GM12878 (cell line): ENCODE measurements at regions not wholly inside any gene's neighbourhood (a gene's known extent, or its start where the extent isn't known, plus 50 kb on each side); places are given as distances from the start of the nearest gene placed in this dataset.
A peak's percentile ranks its signal among the peaks of the same experiment; 100 is the strongest.

ENCODE experiments used
- ATAC-seq: fragments of 200-7000 bp; cut with Tn5 transposase; 3 replicates; pipeline ENCODE4 v1.9.1; 2020; ENCODE audit warnings: mild to moderate bottlenecking, moderate library complexity
- BruUV-seq: library from RNA; stranded (reverse); fragments of 400-500 nt; replicated peaks from 2 replicates; lab custom pipeline; 2021; lab: Mats Ljungman, UMichigan
- CTCF ChIA-PET: fragments of 300-600 bp; sonication (Branson Sonifier 250); formaldehyde crosslinking; extraction: SDS; loops from one replicate; lab custom pipeline; 2021; ENCODE audit warnings: inconsistent platforms; lab: Yijun Ruan, JAX
- POLR2A ChIA-PET: fragments of 350-600 bp; formaldehyde crosslinking; extraction: SDS; loops from one replicate; lab custom pipeline; 2021; ENCODE audit warnings: inconsistent platforms; lab: Charles Lee
- RAD21 ChIA-PET: fragments of 300-600 bp; sonication (Branson Sonifier 250); formaldehyde crosslinking; loops from one replicate; lab custom pipeline; 2023; ENCODE audit warnings: antibody characterized with exemption; ENCODE audit not compliant: unreplicated experiment; lab: Charles Lee
- SMC1A ChIA-PET: fragments of 300-600 bp; sonication (Branson Sonifier 250); formaldehyde crosslinking; loops from one replicate; lab custom pipeline; 2023; ENCODE audit not compliant: unreplicated experiment, uncharacterized antibody; lab: Charles Lee
- DNase-seq: peaks from one replicate; pipeline ENCODE4 v3.0.0-alpha.2; 2011; ENCODE audit warnings: low read depth, low spot score
- FAIRE-seq: peaks from 3 replicates; lab custom pipeline; 2011; peaks lifted over from hg19 to GRCh38; lab: Jason Lieb, UNC
- H2AFZ ChIP-seq: 2 replicates; pipeline ENCODE4 v1.6.0; 2011; ENCODE audit warnings: low read depth, low read length, control low read depth; ENCODE audit not compliant: control insufficient read depth
- H3K27ac ChIP-seq: 2 replicates; pipeline ENCODE4 v1.5.1; 2011; ENCODE audit warnings: control low read depth; ENCODE audit not compliant: control insufficient read depth, insufficient read depth
- H3K27me3 ChIP-seq, 2 experiments: replicated peaks in 1 of 2; 2 replicates each; pipeline versions ENCODE4 v1.6.0 to v1.6.1; 2011; ENCODE audit warnings: low read length in 1 of 2; ENCODE audit not compliant: control insufficient read depth in 2 of 2, insufficient read depth in 2 of 2
- H3K36me3 ChIP-seq, 2 experiments: 2 replicates each; pipeline ENCODE4 v1.5.1; 2011; ENCODE audit warnings: low read length in 1 of 2; ENCODE audit not compliant: control insufficient read depth in 2 of 2, insufficient read depth in 2 of 2
- H3K4me1 ChIP-seq: 2 replicates; pipeline ENCODE4 v1.6.1; 2011; ENCODE audit warnings: mild to moderate bottlenecking, low read length, moderate library complexity, mixed read lengths; ENCODE audit not compliant: control insufficient read depth, insufficient read depth
- H3K4me2 ChIP-seq: 2 replicates; pipeline ENCODE4 v1.6.0; 2011; ENCODE audit warnings: control low read depth; ENCODE audit not compliant: control insufficient read depth, insufficient read depth
- H3K4me3 ChIP-seq: fragments of 200-600 bp; sonication (generic); 2 replicates; pipeline ENCODE4 v1.5.1; 2016
- H3K79me2 ChIP-seq: 2 replicates; pipeline ENCODE4 v1.6.0; 2011; ENCODE audit warnings: low read length; ENCODE audit not compliant: control insufficient read depth, insufficient read depth
- H3K9ac ChIP-seq: 2 replicates; pipeline ENCODE4 v1.8.0; 2011; ENCODE audit warnings: low read length, control low read depth, mixed read lengths; ENCODE audit not compliant: control insufficient read depth, insufficient read depth
- H3K9me3 ChIP-seq: replicated peaks from 3 replicates; pipeline ENCODE4 v1.5.1; 2011; ENCODE audit warnings: mild to moderate bottlenecking, low read length; ENCODE audit not compliant: control insufficient read depth, insufficient read depth
- H4K20me1 ChIP-seq: 2 replicates; pipeline ENCODE4 v1.6.0; 2011; ENCODE audit not compliant: control insufficient read depth, insufficient read depth
- BACH1 ChIP-seq: fragments of 450-650 bp; IDR thresholded peaks from 2 replicates; pipeline ENCODE4 v1.6.1; 2017; ENCODE audit warnings: mild to moderate bottlenecking, borderline replicate concordance
- BCLAF1 ChIP-seq: fragments of 450-650 bp; IDR thresholded peaks from 2 replicates; pipeline ENCODE4 v1.6.1; 2017; ENCODE audit warnings: antibody characterized with exemption, mild to moderate bottlenecking, moderate library complexity
- CBX5 ChIP-seq: sonication (generic); IDR thresholded peaks from 2 replicates; pipeline ENCODE4 v1.6.1; 2016; ENCODE audit warnings: low read depth, moderate library complexity, mild to moderate bottlenecking, inconsistent platforms
- DPF2 ChIP-seq: fragments of 450-650 bp; IDR thresholded peaks from 2 replicates; pipeline ENCODE4 v1.6.1; 2017; ENCODE audit warnings: mild to moderate bottlenecking
- FOXK2 ChIP-seq: fragments of 450-650 bp; IDR thresholded peaks from 2 replicates; pipeline ENCODE4 v1.6.1; 2017; ENCODE audit warnings: mild to moderate bottlenecking, moderate library complexity
- FOXM1 ChIP-seq: IDR thresholded peaks from 2 replicates; pipeline ENCODE4 v1.6.1; 2012; ENCODE audit warnings: low read depth, mild to moderate bottlenecking, inconsistent platforms, low read length, moderate library complexity
- GATAD2B ChIP-seq: fragments of 450-650 bp; conservative IDR thresholded peaks from 2 replicates; pipeline ENCODE4 v1.6.1; 2017; ENCODE audit warnings: low read depth, mild to moderate bottlenecking, moderate library complexity
- HDAC6 ChIP-seq: fragments of 200-600 bp; sonication (generic); IDR thresholded peaks from one replicate; pipeline ENCODE4 v1.8.0; 2017; ENCODE audit warnings: antibody characterized with exemption; ENCODE audit not compliant: unreplicated experiment
- JUND ChIP-seq: IDR thresholded peaks from 2 replicates; pipeline ENCODE4 v1.6.1; 2012; ENCODE audit warnings: low read depth, mild to moderate bottlenecking, low read length, improper control_type of control experiment, moderate library complexity
- NFYA ChIP-seq: IDR thresholded peaks from 2 replicates; pipeline ENCODE4 v1.6.1; 2011; ENCODE audit warnings: low read depth, mild to moderate bottlenecking, low read length, improper control_type of control experiment, borderline replicate concordance
- NFYB ChIP-seq: IDR thresholded peaks from 2 replicates; pipeline ENCODE4 v1.6.1; 2011; ENCODE audit warnings: low read depth, mild to moderate bottlenecking, low read length, improper control_type of control experiment, moderate library complexity; ENCODE audit not compliant: insufficient read depth
- SMAD1 ChIP-seq: fragments of 450-650 bp; IDR thresholded peaks from 2 replicates; pipeline ENCODE4 v1.6.1; 2018; ENCODE audit warnings: mild to moderate bottlenecking, low read depth; ENCODE audit not compliant: partially characterized antibody
- SMAD5 ChIP-seq: IDR thresholded peaks from 2 replicates; pipeline ENCODE4 v1.6.1; 2016; ENCODE audit warnings: antibody characterized with exemption, low read depth
- STAT3 ChIP-seq: IDR thresholded peaks from 2 replicates; pipeline ENCODE4 v1.6.1; 2011; ENCODE audit warnings: low read depth, low read length, improper control_type of control experiment
- YY1 ChIP-seq: IDR thresholded peaks from 2 replicates; pipeline ENCODE4 v1.6.1; 2011; ENCODE audit warnings: low read depth, mild to moderate bottlenecking, low read length
- ZBED1 ChIP-seq: IDR thresholded peaks from 2 replicates; pipeline ENCODE4 v1.6.1; 2016; ENCODE audit warnings: borderline replicate concordance
- ZNF24 ChIP-seq: fragments of 450-650 bp; IDR thresholded peaks from 2 replicates; pipeline ENCODE4 v1.6.1; 2017; ENCODE audit warnings: antibody characterized with exemption, mild to moderate bottlenecking
- ZSCAN29 ChIP-seq: fragments of 450-650 bp; IDR thresholded peaks from 2 replicates; pipeline ENCODE4 v1.6.1; 2017; ENCODE audit warnings: mild to moderate bottlenecking, moderate library complexity
- WGBS: methylation state at CpG from one replicate; pipeline ENCODE4 v1.1.6; 2016; ENCODE audit warnings: low lambda C conversion rate; ENCODE audit not compliant: insufficient replicate concordance, insufficient coverage; ENCODE audit errors: missing lambda C conversion rate; 5-methylcytosine and 5-hydroxymethylcytosine counted together
- in situ Hi-C: fragments of 300-500 bp; cut with MboI; formaldehyde crosslinking; loops from 9 replicates; pipeline ENCODE4 v1.14.3; 2018; ENCODE audit warnings: mixed read lengths
- intact Hi-C: fragments of 100-400 bp; cut with micrococcal nuclease; formaldehyde crosslinking; loops from one replicate; pipeline ENCODE4 v1.14.2; 2022; ENCODE audit not compliant: unreplicated experiment

- no peak overlapping the region for H3K27ac ChIP-seq
- H3K4me3 ChIP-seq: no peak overlapping the region
- no peak for DNase-seq
- intact Hi-C loops: loop anchor here (1.0 kb wide), 1 partner anchor 17 kb away; no protein-coding TSS in a partner anchor
- no peaks in the 10 kb centered on the region for H3K4me1 ChIP-seq
- ATAC-seq: peak; percentile 39; the same call in 1 of the 3 replicates
- H3K4me2 ChIP-seq: no peak overlapping the region
- no peaks in the 10 kb centered on the region for H3K79me2 ChIP-seq
- BruUV-seq: no TSS peak
- ChIA-PET SMC1A (interaction anchor here (0.6 to 2.7 kb wide), 3 partner anchors 16 to 35 kb away, joined by 3 to 10 read pairs (median 3); no protein-coding TSS in a partner anchor), CTCF (no interaction called here), POLR2A (no interaction called here), RAD21 (no interaction called here)
- TF ChIP-seq BCLAF1: no peak
- no peak for TF ChIP-seq NFYA
- peak; percentile 94 for TF ChIP-seq ZNF24
- no peak for TF ChIP-seq SMAD5
- H3K9ac ChIP-seq: no peak overlapping the region
- 72% methylated on average over 3 of the region's 3 CpGs for WGBS
- H4K20me1 ChIP-seq: no peaks in the 10 kb centered on the region
- no peak for FAIRE-seq
- H3K36me3 ChIP-seq: no peaks in the 10 kb centered on the region
- no peaks in the 10 kb centered on the region for H3K27me3 ChIP-seq
- in situ Hi-C loops: no loop called here
- H2AFZ ChIP-seq: no peak overlapping the region
- no peaks in the 10 kb centered on the region; the same call in 2 of the 3 replicates for H3K9me3 ChIP-seq
Observed at GRCh38 chr10:62511238-62511637, 137.1 kb downstream of the ZNF365 start.

- Histone ChIP-seq H3K4me1 (no peaks in the 10 kb centered on the region), H4K20me1 (no peaks in the 10 kb centered on the region), H3K79me2 (no peaks in the 10 kb centered on the region), H3K36me3 (no peaks in the 10 kb centered on the region), H3K4me3 (no peak overlapping the region), H3K4me2 (no peak overlapping the region), H3K9me3 (no peaks in the 10 kb centered on the region; the same call in 2 of the 3 replicates), H3K9ac (no peak overlapping the region), H3K27me3 (no peaks in the 10 kb centered on the region), H2AFZ (no peak overlapping the region), H3K27ac (no peak overlapping the region)
- ATAC-seq (peak; percentile 95), DNase-seq (peak; percentile 23), FAIRE-seq (no peak)
- RAD21 ChIA-PET: interaction anchor here (1.7 kb wide), 1 partner anchor 16 kb away, joined by 9 read pairs; no protein-coding TSS in a partner anchor
- WGBS: 23% methylated on average over 2 of the region's 2 CpGs
- CTCF ChIA-PET: no interaction called here
- POLR2A ChIA-PET: no interaction called here
- no TSS peak for BruUV-seq
- intact Hi-C loops: loop anchor here (1.0 kb wide), 1 partner anchor 17 kb away; no protein-coding TSS in a partner anchor
- SMC1A ChIA-PET: interaction anchor here (1.0 to 1.7 kb wide), 3 partner anchors 8 to 55 kb away, joined by 3 to 13 read pairs (median 4); no protein-coding TSS in a partner anchor
- in situ Hi-C loops: no loop called here
- TF ChIP-seq CBX5 (no peak), BACH1 (no peak), FOXM1 (no peak), DPF2 (peak; percentile 74; the same call in 1 of the 2 replicates), FOXK2 (no peak), ZSCAN29 (no peak), NFYB (no peak), GATAD2B (peak; percentile 62; the same call in 1 of the 2 replicates), SMAD1 (no peak), STAT3 (no peak), JUND (no peak), HDAC6 (no peak), ZBED1 (no peak), YY1 (no peak)
Observed at GRCh38 chr10:62511656-62512055, 137.5 kb downstream of the ZNF365 start.
